Prostate gland (tissue), 2 donors: ENCODE measurements at regions not wholly inside any gene's neighbourhood (a gene's known extent, or its start where the extent isn't known, plus 50 kb on each side); places are given as distances from the start of the nearest gene placed in this dataset.

Source experiments
- DNase-seq: peaks from one replicate; pipeline ENCODE4 v3.0.0-alpha.2; 2019; ENCODE audit warnings: low spot score
- H3K27ac ChIP-seq, 2 donors: fragments of 200-600 bp; sonication (generic); 2 replicates each; pipeline ENCODE4 v1.5.1; 2017 to 2019
- H3K27me3 ChIP-seq: fragments of 200-600 bp; sonication (generic); replicated peaks from 2 replicates; pipeline ENCODE4 v1.5.1; 2019; ENCODE audit not compliant: insufficient read depth
- H3K36me3 ChIP-seq, 2 donors: fragments of 200-600 bp; sonication (generic); 1 replicate in 1 of 2; 2 replicates in 1 of 2; pipeline versions ENCODE4 v1.5.1 to v1.8.1; 2017 to 2019
- H3K4me1 ChIP-seq: fragments of 200-600 bp; sonication (generic); replicated peaks from 2 replicates; pipeline ENCODE4 v1.5.1; 2019
- H3K4me3 ChIP-seq, 2 donors: fragments of 200-600 bp; sonication (generic); 2 replicates each; pipeline ENCODE4 v1.5.1; 2017 to 2019
- H3K9me3 ChIP-seq: fragments of 200-600 bp; sonication (generic); 2 replicates; pipeline ENCODE4 v1.5.1; 2017
- POLR2A ChIP-seq: fragments of 450-650 bp; IDR thresholded peaks from one replicate; pipeline ENCODE4 v1.6.1; 2016; ENCODE audit warnings: antibody characterized with exemption, mild to moderate bottlenecking
- POLR2AphosphoS5 ChIP-seq: sonication (generic); formaldehyde crosslinking; IDR thresholded peaks from one replicate; pipeline ENCODE4 v1.6.1; 2017; ENCODE audit warnings: antibody characterized with exemption
- WGBS: methylation state at CpG from one replicate; pipeline ENCODE4 v1.1.5; 2018; 5-methylcytosine and 5-hydroxymethylcytosine counted together
- intact Hi-C: fragments of 100-400 bp; cut with DNase I; formaldehyde crosslinking; loops from one replicate; pipeline ENCODE4 v1.14.2; 2022
- TF ChIP-seq, protein P1 (sequence below), 4 experiments: fragments of 200-600 bp in 2 of 4; fragments of 450-650 bp in 2 of 4; sonication (generic) in 2 of 4; IDR thresholded peaks; 1 replicate in 3 of 4; 2 replicates in 1 of 4; pipeline ENCODE4 v1.5.1; 2016 to 2019; ENCODE audit warnings: antibody characterized with exemption in 4 of 4, mild to moderate bottlenecking in 2 of 4, moderate library complexity in 2 of 4

GRCh38 chr19:29418201-29418600 is 107.6 kb upstream of the VSTM2B start:
- WGBS, result 50% methylated on average over 12 of the region's 13 CpGs
- TF ChIP-seq POLR2AphosphoS5 (no peak), POLR2A (no peak)
- TF ChIP-seq, protein P1, sequence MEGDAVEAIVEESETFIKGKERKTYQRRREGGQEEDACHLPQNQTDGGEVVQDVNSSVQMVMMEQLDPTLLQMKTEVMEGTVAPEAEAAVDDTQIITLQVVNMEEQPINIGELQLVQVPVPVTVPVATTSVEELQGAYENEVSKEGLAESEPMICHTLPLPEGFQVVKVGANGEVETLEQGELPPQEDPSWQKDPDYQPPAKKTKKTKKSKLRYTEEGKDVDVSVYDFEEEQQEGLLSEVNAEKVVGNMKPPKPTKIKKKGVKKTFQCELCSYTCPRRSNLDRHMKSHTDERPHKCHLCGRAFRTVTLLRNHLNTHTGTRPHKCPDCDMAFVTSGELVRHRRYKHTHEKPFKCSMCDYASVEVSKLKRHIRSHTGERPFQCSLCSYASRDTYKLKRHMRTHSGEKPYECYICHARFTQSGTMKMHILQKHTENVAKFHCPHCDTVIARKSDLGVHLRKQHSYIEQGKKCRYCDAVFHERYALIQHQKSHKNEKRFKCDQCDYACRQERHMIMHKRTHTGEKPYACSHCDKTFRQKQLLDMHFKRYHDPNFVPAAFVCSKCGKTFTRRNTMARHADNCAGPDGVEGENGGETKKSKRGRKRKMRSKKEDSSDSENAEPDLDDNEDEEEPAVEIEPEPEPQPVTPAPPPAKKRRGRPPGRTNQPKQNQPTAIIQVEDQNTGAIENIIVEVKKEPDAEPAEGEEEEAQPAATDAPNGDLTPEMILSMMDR (IDR thresholded peaks at IDR 0.05), result no peak
- DNase-seq, result no peak
- no peaks in the 10 kb centered on the region for H3K36me3 ChIP-seq
- intact Hi-C loops, result no loop called here
- H3K9me3 ChIP-seq, result no peaks in the 10 kb centered on the region
- no peaks in the 10 kb centered on the region for H3K27me3 ChIP-seq
- H3K27ac ChIP-seq, result no peak overlapping the region
- H3K4me3 ChIP-seq, result no peak overlapping the region
- no peaks in the 10 kb centered on the region for H3K4me1 ChIP-seq

GRCh38 chr19:29420065-29420464 is 105.7 kb upstream of the VSTM2B start:
- no peaks in the 10 kb centered on the region for H3K9me3 ChIP-seq
- no peak overlapping the region for H3K27ac ChIP-seq
- no peak overlapping the region for H3K4me3 ChIP-seq
- no peaks in the 10 kb centered on the region for H3K4me1 ChIP-seq
- intact Hi-C loops, result no loop called here
- no peak for DNase-seq
- H3K36me3 ChIP-seq, result no peaks in the 10 kb centered on the region
- WGBS, result 91% methylated on average over 5 of the region's 5 CpGs
- H3K27me3 ChIP-seq, result no peaks in the 10 kb centered on the region
- TF ChIP-seq, protein P1 (IDR thresholded peaks at IDR 0.05), result no peak
- TF ChIP-seq POLR2AphosphoS5 (no peak), POLR2A (no peak)

GRCh38 chr19:29420482-29421195 is 105.2 kb upstream of the VSTM2B start:
- H3K9me3 ChIP-seq, result no peaks in the 10 kb centered on the region
- H3K27me3 ChIP-seq, result no peaks in the 10 kb centered on the region
- no peak overlapping the region for H3K4me3 ChIP-seq
- 79% methylated on average over 22 of the region's 22 CpGs for WGBS
- no peak overlapping the region for H3K27ac ChIP-seq
- DNase-seq, result no peak
- H3K4me1 ChIP-seq, result no peaks in the 10 kb centered on the region
- no peaks in the 10 kb centered on the region for H3K36me3 ChIP-seq
- TF ChIP-seq POLR2AphosphoS5 (no peak), POLR2A (no peak)
- TF ChIP-seq, protein P1 (IDR thresholded peaks at IDR 0.05), result no peak
- intact Hi-C loops, result no loop called here

GRCh38 chr19:29421196-29421545 is 104.6 kb upstream of the VSTM2B start:
- 30% methylated on average over 11 of the region's 11 CpGs for WGBS
- DNase-seq, result no peak
- H3K27me3 ChIP-seq, result no peaks in the 10 kb centered on the region
- intact Hi-C loops, result no loop called here
- TF ChIP-seq POLR2AphosphoS5 (no peak), POLR2A (no peak)
- TF ChIP-seq, protein P1 (IDR thresholded peaks at IDR 0.05), result no peak
- no peak overlapping the region for H3K4me3 ChIP-seq
- no peak overlapping the region for H3K27ac ChIP-seq
- H3K4me1 ChIP-seq, result no peaks in the 10 kb centered on the region
- no peaks in the 10 kb centered on the region for H3K9me3 ChIP-seq
- no peaks in the 10 kb centered on the region for H3K36me3 ChIP-seq

GRCh38 chr19:29422047-29422446 is 103.7 kb upstream of the VSTM2B start:
- TF ChIP-seq POLR2A (no peak), POLR2AphosphoS5 (no peak)
- TF ChIP-seq, protein P1 (IDR thresholded peaks at IDR 0.05), result no peak
- intact Hi-C loops, result no loop called here
- DNase-seq, result no peak
- Histone ChIP-seq H3K9me3 (no peaks in the 10 kb centered on the region), H3K36me3 (no peaks in the 10 kb centered on the region), H3K27me3 (no peaks in the 10 kb centered on the region), H3K4me3 (no peak overlapping the region), H3K27ac (no peak overlapping the region), H3K4me1 (no peaks in the 10 kb centered on the region)
- 77% methylated on average over 7 of the region's 7 CpGs for WGBS
